Colonic mucosa (tissue), 4 donors: ENCODE measurements at regions not wholly inside any gene's neighbourhood (a gene's known extent, or its start where the extent isn't known, plus 50 kb on each side); places are given as distances from the start of the nearest gene placed in this dataset.
"Not testable (repeated sequence)": the region's sequence is repeated elsewhere in the genome, so short reads cannot be mapped to it uniquely, and the experiment has no call there.

Source experiments
- DNase-seq: peaks from one replicate; pipeline ENCODE4 v3.0.0-alpha.2; 2020
- H3K27ac ChIP-seq: fragments of 200-600 bp; one replicate; pipeline ENCODE4 v1.8.0; 2021
- H3K27me3 ChIP-seq: fragments of 200-600 bp; one replicate; pipeline ENCODE4 v1.8.0; 2021
- H3K36me3 ChIP-seq: fragments of 200-600 bp; one replicate; pipeline ENCODE4 v1.8.0; 2021
- H3K4me1 ChIP-seq: fragments of 200-600 bp; one replicate; pipeline ENCODE4 v1.8.0; 2021; ENCODE audit warnings: mild to moderate bottlenecking
- H3K4me3 ChIP-seq: fragments of 200-600 bp; one replicate; pipeline ENCODE4 v1.8.0; 2021
- H3K9ac ChIP-seq, 2 donors: one replicate each; pipeline ENCODE4 v1.7.0; 2013; ENCODE audit warnings: control low read depth in 2 of 2, low read depth in 2 of 2, low read length in 2 of 2
- H3K9me3 ChIP-seq: fragments of 200-600 bp; one replicate; pipeline ENCODE4 v1.8.0; 2021
- intact Hi-C: fragments of 100-400 bp; cut with DNase I; formaldehyde crosslinking; loops from one replicate; pipeline ENCODE4 v1.14.1; 2022
- TF ChIP-seq, protein P1 (sequence below): fragments of 200-600 bp; IDR thresholded peaks from one replicate; pipeline ENCODE4 v1.8.0; 2022; ENCODE audit warnings: antibody characterized with exemption, mild to moderate bottlenecking
- donor health status: healthy.
- donor health status: DM: no; HTN: no; CAD: no.
- donor health status: DM: no; HTN: no; CAD: no.

GRCh38 chr3:198167339-198168039, 207.5 kb downstream of the LMLN start:
- H3K4me3 ChIP-seq, H3K27ac ChIP-seq, intact Hi-C loops, H3K9ac ChIP-seq, H3K27me3 ChIP-seq, H3K4me1 ChIP-seq, H3K9me3 ChIP-seq, H3K36me3 ChIP-seq: not testable (repeated sequence)
- peak; percentile 55 for DNase-seq
- TF ChIP-seq, protein P1, sequence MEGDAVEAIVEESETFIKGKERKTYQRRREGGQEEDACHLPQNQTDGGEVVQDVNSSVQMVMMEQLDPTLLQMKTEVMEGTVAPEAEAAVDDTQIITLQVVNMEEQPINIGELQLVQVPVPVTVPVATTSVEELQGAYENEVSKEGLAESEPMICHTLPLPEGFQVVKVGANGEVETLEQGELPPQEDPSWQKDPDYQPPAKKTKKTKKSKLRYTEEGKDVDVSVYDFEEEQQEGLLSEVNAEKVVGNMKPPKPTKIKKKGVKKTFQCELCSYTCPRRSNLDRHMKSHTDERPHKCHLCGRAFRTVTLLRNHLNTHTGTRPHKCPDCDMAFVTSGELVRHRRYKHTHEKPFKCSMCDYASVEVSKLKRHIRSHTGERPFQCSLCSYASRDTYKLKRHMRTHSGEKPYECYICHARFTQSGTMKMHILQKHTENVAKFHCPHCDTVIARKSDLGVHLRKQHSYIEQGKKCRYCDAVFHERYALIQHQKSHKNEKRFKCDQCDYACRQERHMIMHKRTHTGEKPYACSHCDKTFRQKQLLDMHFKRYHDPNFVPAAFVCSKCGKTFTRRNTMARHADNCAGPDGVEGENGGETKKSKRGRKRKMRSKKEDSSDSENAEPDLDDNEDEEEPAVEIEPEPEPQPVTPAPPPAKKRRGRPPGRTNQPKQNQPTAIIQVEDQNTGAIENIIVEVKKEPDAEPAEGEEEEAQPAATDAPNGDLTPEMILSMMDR: peak; percentile 70

DNA sequence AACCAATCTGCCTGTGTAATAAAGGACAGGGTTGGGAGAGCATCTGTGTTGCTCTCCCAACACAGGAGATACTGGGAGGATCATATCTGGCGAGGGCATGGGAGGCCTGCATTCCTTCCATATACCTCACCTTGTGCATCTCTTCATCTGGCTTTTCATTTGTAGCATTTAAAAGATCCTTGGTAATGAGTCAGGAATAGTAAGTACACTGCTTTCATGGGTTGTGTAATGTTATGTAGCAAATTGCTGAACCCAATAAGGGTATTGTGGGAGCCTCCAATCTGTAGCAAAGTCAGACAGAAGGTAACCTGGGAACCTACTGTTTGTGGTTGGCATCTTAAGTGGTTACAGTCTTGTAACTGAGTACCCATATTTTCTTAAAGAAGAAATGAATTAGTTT, 210.8 kb downstream of the LMLN start:
- H3K9ac ChIP-seq, H3K27me3 ChIP-seq, H3K4me3 ChIP-seq, DNase-seq, H3K27ac ChIP-seq, H3K36me3 ChIP-seq, H3K4me1 ChIP-seq, H3K9me3 ChIP-seq, intact Hi-C loops: not testable (repeated sequence)

DNA sequence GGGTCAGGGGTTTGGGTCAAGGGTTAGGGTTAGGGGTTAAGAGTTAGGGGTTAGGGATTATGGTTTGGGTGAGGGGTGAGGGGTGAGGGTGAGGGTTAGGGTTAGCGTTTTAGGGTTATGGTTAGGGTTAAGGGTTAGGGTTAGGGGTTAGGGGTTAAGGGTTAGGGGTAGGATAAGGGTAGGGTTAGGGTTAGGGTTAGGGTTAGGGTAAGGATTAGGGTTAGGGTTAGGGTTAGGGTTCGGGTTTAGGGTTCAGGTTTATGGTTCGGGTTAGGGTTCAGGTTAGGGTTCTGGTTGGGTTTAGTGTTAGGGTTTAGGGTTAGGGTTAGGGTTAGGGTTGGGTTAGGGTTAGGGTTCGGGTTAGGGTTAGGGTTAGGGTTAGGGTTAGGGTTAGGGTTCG, 213.1 kb downstream of the LMLN start:
- H3K4me3 ChIP-seq, H3K9ac ChIP-seq, H3K27me3 ChIP-seq, H3K27ac ChIP-seq, H3K9me3 ChIP-seq, DNase-seq, H3K4me1 ChIP-seq, intact Hi-C loops, H3K36me3 ChIP-seq: not testable (repeated sequence)

- DNase-seq: not testable (repeated sequence)
Measured at GRCh38 chr3:198173929-198174574, 214.0 kb downstream of the LMLN start.

More at GRCh38 chr3:198173929-198174574, 214.0 kb downstream of the LMLN start:
- H3K4me3 ChIP-seq, H3K36me3 ChIP-seq, intact Hi-C loops, H3K27ac ChIP-seq, H3K9me3 ChIP-seq, H3K9ac ChIP-seq, H3K27me3 ChIP-seq, H3K4me1 ChIP-seq: not testable (repeated sequence)
